ENCODE measurements at regions not wholly inside any gene's neighbourhood (a gene's known extent, or its start where the extent isn't known, plus 50 kb on each side); places are given as distances from the start of the nearest gene placed in this dataset.

- H3K4me1 ChIP-seq: no peaks in the 10 kb centered on the region
- no peak overlapping the region for H3K27ac ChIP-seq
- no peaks in the 10 kb centered on the region for H3K27me3 ChIP-seq
- no peak for DNase-seq
- H3K36me3 ChIP-seq: no peaks in the 10 kb centered on the region
- TF ChIP-seq CTCF (IDR thresholded peaks at IDR 0.05): no peak
- intact Hi-C loops (cut with DNase I; ENCODE audit: low total_unique reads): no loop called here
- no peak overlapping the region for H3K4me3 ChIP-seq
- H3K9me3 ChIP-seq: no peaks in the 10 kb centered on the region
These were observed 514.0 kb downstream of the GALR1 start for GRCh38 chr18:77763530-77764145.

- TF ChIP-seq CTCF (IDR thresholded peaks at IDR 0.05): peak in 1 of 2 experiments; percentile 8
- Histone ChIP-seq H3K4me1 (no peaks in the 10 kb centered on the region), H3K27me3 (no peaks in the 10 kb centered on the region), H3K36me3 (no peaks in the 10 kb centered on the region), H3K27ac (no peak overlapping the region), H3K9me3 (no peaks in the 10 kb centered on the region), H3K4me3 (no peak overlapping the region)
- intact Hi-C loops (cut with DNase I; ENCODE audit: low total_unique reads): no loop called here
- no peak for DNase-seq
These were observed 515.8 kb downstream of the GALR1 start for GRCh38 chr18:77765468-77765867.

- no peak overlapping the region for H3K27ac ChIP-seq
- TF ChIP-seq CTCF (IDR thresholded peaks at IDR 0.05): no peak
- no peaks in the 10 kb centered on the region for H3K36me3 ChIP-seq
- no peaks in the 10 kb centered on the region for H3K9me3 ChIP-seq
- H3K27me3 ChIP-seq: no peaks in the 10 kb centered on the region
- H3K4me3 ChIP-seq: no peak overlapping the region
- H3K4me1 ChIP-seq: no peaks in the 10 kb centered on the region
- DNase-seq: no peak
- intact Hi-C loops (cut with DNase I; ENCODE audit: low total_unique reads): no loop called here
These were observed 516.8 kb downstream of the GALR1 start for GRCh38 chr18:77766421-77766820.

GRCh38 chr18:77772177-77772576, 522.5 kb downstream of the GALR1 start:
- no peaks in the 10 kb centered on the region for H3K27me3 ChIP-seq
- no peak for TF ChIP-seq CTCF (IDR thresholded peaks at IDR 0.05)
- no peaks in the 10 kb centered on the region for H3K4me1 ChIP-seq
- H3K4me3 ChIP-seq: no peak overlapping the region
- H3K27ac ChIP-seq: no peak overlapping the region
- intact Hi-C loops (cut with DNase I; ENCODE audit: low total_unique reads): no loop called here
- H3K9me3 ChIP-seq: no peaks in the 10 kb centered on the region
- H3K36me3 ChIP-seq: no peaks in the 10 kb centered on the region
- DNase-seq: no peak

- no peak overlapping the region for H3K27ac ChIP-seq
- no peaks in the 10 kb centered on the region for H3K9me3 ChIP-seq
- intact Hi-C loops (cut with DNase I; ENCODE audit: low total_unique reads): no loop called here
- H3K27me3 ChIP-seq: no peaks in the 10 kb centered on the region
- no peak for TF ChIP-seq CTCF (IDR thresholded peaks at IDR 0.05)
- DNase-seq: no peak
- H3K4me3 ChIP-seq: no peak overlapping the region
- no peaks in the 10 kb centered on the region for H3K4me1 ChIP-seq
- no peaks in the 10 kb centered on the region for H3K36me3 ChIP-seq
These were observed 526.5 kb downstream of the GALR1 start for GRCh38 chr18:77776104-77776503.

GRCh38 chr18:77777163-77777562, 527.5 kb downstream of the GALR1 start:
- H3K4me3 ChIP-seq: no peak overlapping the region
- no peak for TF ChIP-seq CTCF (IDR thresholded peaks at IDR 0.05)
- H3K27ac ChIP-seq: no peak overlapping the region
- no peaks in the 10 kb centered on the region for H3K27me3 ChIP-seq
- no peaks in the 10 kb centered on the region for H3K4me1 ChIP-seq
- H3K9me3 ChIP-seq: no peaks in the 10 kb centered on the region
- DNase-seq: no peak
- H3K36me3 ChIP-seq: no peaks in the 10 kb centered on the region
- intact Hi-C loops (cut with DNase I; ENCODE audit: low total_unique reads): no loop called here
